ENCODE measurements at regions not wholly inside any gene's neighbourhood (a gene's known extent, or its start where the extent isn't known, plus 50 kb on each side); places are given as distances from the start of the nearest gene placed in this dataset.

DNA sequence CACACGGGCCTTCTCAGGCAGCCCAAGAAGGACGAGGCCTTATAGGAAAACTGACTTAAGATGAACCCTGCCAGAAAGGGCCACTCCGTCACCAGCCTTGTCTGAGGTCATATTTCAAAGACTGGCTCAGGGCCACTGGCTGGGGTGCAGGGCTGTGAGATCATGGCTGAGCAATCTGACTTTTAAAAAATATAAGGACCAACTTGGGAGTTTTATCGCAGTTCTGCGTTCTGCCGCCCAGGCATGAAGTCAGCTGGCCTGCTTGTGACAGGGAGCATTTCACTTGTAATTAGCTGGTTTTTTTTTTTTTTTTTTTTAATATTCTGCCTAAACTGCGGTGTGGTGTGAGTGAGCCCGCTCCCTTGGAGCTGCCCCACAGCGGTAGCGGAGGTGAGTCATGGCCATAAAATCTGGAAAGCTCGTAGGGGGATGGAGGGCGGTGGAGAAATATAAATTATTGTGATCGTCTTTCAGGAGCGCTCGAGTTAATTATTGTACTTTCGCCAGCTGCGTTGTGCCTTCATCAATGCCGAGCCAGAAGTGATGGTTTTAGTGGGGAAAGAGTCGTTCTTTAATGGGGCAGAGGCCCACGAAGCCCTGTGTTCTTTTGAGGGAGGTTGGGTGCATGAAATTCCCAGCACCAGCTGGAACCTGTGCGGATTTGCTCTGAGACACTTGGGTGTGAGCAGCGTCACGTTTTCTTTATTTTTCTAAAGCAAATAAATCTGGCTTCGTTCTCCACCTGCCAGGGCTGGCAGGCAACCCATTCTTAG lies 231.9 kb downstream of the C12orf75 start:
- ATAC-seq (ENCODE audit: low read depth in 2 of 2) = no peak
- no peak overlapping the region for H3K4me3 ChIP-seq (ENCODE audit: low read depth, low read length)
- no peaks in the 10 kb centered on the region for H3K36me3 Mint-ChIP-seq

DNA sequence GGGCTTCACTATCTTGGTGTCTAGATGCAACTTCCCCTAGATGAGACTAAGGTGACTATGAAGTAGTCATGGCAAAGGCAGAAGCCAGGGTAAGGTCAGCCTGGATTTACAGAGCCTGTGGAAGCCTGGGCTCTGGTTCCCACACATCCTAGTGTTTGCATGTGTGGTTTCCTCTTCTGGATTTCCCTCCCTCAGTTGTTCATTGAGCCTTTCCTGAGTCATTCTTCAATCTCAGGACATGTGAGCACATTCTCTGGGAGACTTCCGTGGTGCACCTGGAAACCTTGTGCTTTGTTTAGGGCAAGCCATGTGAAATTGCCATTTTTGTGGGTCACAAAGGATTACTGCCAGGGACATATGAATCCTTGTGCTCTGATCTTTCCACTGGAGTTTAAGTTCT lies 236.6 kb downstream of the C12orf75 start:
- Histone ChIP-seq H3K9me3 (ENCODE audit: control insufficient read depth in 2 of 2, low read length in 2 of 2) (no peaks in the 10 kb centered on the region), H3K36me3 (ENCODE audit: control insufficient read depth, insufficient read depth, low read length) (no peaks in the 10 kb centered on the region), H3K4me1 (ENCODE audit: control insufficient read depth, insufficient read depth, low read length, poor library complexity, severe bottlenecking) (no peaks in the 10 kb centered on the region), H3K4me3 (ENCODE audit: low read depth, low read length) (no peak overlapping the region), H3K27ac (ENCODE audit: insufficient read depth, low read length, poor library complexity, severe bottlenecking) (no peak overlapping the region), H3K27me3 (ENCODE audit: control insufficient read depth, insufficient read depth, low read length) (no peaks in the 10 kb centered on the region)
- H3K4me1 Mint-ChIP-seq = no peaks in the 10 kb centered on the region
- H3K36me3 Mint-ChIP-seq = no peaks in the 10 kb centered on the region
- peaks cover 11% of the 10 kb centered on the region for H3K27me3 Mint-ChIP-seq
- H3K9me3 Mint-ChIP-seq = peaks cover 0 to 4% (median 0%) of the 10 kb centered on the region in 7 donors
- no peak for DNase-seq
- ATAC-seq (ENCODE audit: low read depth in 2 of 2) = no peak
- no peak overlapping the region for H3K4me3 Mint-ChIP-seq
- H3K27ac Mint-ChIP-seq = no peak overlapping the region

More for the DNA sequence above, 231.9 kb downstream of the C12orf75 start:
- H3K27me3 Mint-ChIP-seq = peaks cover 9% of the 10 kb centered on the region
- no peaks in the 10 kb centered on the region for H3K9me3 ChIP-seq (ENCODE audit: control insufficient read depth in 2 of 2, low read length in 2 of 2)
- no peaks in the 10 kb centered on the region for H3K4me1 ChIP-seq (ENCODE audit: control insufficient read depth, insufficient read depth, low read length, poor library complexity, severe bottlenecking)
- no peak for DNase-seq
- H3K27ac ChIP-seq (ENCODE audit: insufficient read depth, low read length, poor library complexity, severe bottlenecking) = no peak overlapping the region
- peaks cover 0 to 2% (median 0%) of the 10 kb centered on the region in 4 donors for H3K4me1 Mint-ChIP-seq
- H3K27me3 ChIP-seq (ENCODE audit: control insufficient read depth, insufficient read depth, low read length) = no peaks in the 10 kb centered on the region
- no peak overlapping the region for H3K4me3 Mint-ChIP-seq
- no peak overlapping the region for H3K27ac Mint-ChIP-seq
- peaks cover 0 to 5% (median 0%) of the 10 kb centered on the region in 7 donors for H3K9me3 Mint-ChIP-seq
- no peaks in the 10 kb centered on the region for H3K36me3 ChIP-seq (ENCODE audit: control insufficient read depth, insufficient read depth, low read length)

DNA sequence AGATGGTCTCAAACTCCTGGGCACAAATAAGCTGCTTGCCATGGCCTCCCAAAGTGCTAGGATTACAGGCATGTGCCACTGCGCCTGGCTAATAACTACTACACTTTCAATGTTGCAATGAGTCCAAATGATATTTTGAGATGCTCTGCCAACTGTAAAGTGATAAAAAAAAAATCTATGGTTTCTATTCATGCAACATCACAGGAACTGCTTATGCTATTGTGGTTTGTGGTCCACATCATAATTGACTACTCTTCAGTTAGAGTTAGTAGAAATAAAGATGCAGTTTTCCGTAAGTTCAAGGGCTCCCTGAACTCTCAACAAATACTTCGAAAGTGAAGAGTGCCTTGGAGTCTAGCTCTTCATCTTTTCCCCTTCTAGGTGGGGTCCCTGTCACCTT lies 239.4 kb downstream of the C12orf75 start:
- H3K9me3 ChIP-seq (ENCODE audit: control insufficient read depth in 2 of 2, low read length in 2 of 2) = no peaks in the 10 kb centered on the region
- Mint-ChIP-seq H3K4me1 (no peaks in the 10 kb centered on the region), H3K27me3 (peaks cover 11% of the 10 kb centered on the region), H3K9me3 (peaks cover 0 to 4% (median 0%) of the 10 kb centered on the region in 7 donors), H3K4me3 (no peak overlapping the region), H3K36me3 (no peaks in the 10 kb centered on the region), H3K27ac (no peak overlapping the region)
- H3K27me3 ChIP-seq (ENCODE audit: control insufficient read depth, insufficient read depth, low read length) = no peaks in the 10 kb centered on the region
- H3K4me3 ChIP-seq (ENCODE audit: low read depth, low read length) = no peak overlapping the region
- H3K27ac ChIP-seq (ENCODE audit: insufficient read depth, low read length, poor library complexity, severe bottlenecking) = no peak overlapping the region
- H3K4me1 ChIP-seq (ENCODE audit: control insufficient read depth, insufficient read depth, low read length, poor library complexity, severe bottlenecking) = no peaks in the 10 kb centered on the region
- ATAC-seq (ENCODE audit: low read depth in 2 of 2) (no peak), DNase-seq (no peak)
- no peaks in the 10 kb centered on the region for H3K36me3 ChIP-seq (ENCODE audit: control insufficient read depth, insufficient read depth, low read length)

DNA sequence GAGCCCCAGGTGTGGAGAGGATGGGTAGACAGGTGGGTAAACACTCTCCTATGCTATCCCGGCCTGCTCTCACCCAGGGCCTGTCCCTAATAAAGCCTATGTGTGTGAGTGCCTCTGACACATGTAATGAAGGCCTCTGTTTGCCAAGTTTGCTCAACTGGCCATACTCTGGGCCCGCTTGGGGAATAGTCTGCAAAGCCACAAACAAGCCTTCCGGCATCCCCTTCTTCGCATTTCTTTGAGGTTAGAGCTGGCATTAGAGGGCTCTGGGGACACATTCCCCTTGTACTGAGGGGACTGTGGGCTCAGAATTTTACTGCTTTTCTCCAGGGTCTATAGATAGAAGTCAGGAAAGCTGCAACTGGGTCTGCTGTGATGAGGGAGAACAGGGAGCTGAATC lies 240.5 kb downstream of the C12orf75 start:
- H3K27me3 Mint-ChIP-seq = peaks cover 6% of the 10 kb centered on the region
- ATAC-seq (ENCODE audit: low read depth in 2 of 2) = no peak

DNA sequence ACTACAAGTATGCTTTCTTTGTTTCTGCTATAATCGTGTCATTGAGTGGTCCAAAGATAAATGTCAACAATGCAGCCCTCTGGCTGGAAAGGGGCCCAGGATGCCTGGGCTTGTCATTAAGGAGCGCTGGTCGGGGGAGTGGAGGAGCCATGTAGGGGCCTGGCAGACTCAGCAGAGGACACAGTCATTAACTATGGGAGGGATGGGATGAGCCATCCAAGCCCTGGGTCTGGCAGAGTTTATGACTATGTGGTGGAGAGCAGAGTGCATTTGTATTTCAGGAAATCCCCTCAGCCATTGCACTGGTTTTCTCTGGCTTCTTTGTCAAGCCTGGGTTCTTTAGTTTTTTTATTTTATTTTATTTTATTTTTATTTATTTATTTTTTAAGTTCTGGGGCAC lies 243.1 kb downstream of the C12orf75 start:
- Mint-ChIP-seq H3K4me1 (no peaks in the 10 kb centered on the region), H3K36me3 (no peaks in the 10 kb centered on the region), H3K27me3 (no peaks in the 10 kb centered on the region), H3K27ac (no peak overlapping the region), H3K9me3 (peaks cover 0 to 9% (median 0%) of the 10 kb centered on the region in 7 donors), H3K4me3 (no peak overlapping the region)
- Histone ChIP-seq H3K4me3 (ENCODE audit: low read depth, low read length) (no peak overlapping the region), H3K27ac (ENCODE audit: insufficient read depth, low read length, poor library complexity, severe bottlenecking) (no peak overlapping the region), H3K9me3 (ENCODE audit: control insufficient read depth in 2 of 2, low read length in 2 of 2) (no peaks in the 10 kb centered on the region), H3K27me3 (ENCODE audit: control insufficient read depth, insufficient read depth, low read length) (peaks cover 4% of the 10 kb centered on the region), H3K4me1 (ENCODE audit: control insufficient read depth, insufficient read depth, low read length, poor library complexity, severe bottlenecking) (no peaks in the 10 kb centered on the region), H3K36me3 (ENCODE audit: control insufficient read depth, insufficient read depth, low read length) (no peaks in the 10 kb centered on the region)
- no peak for DNase-seq
- no peak for ATAC-seq (ENCODE audit: low read depth in 2 of 2)

More for the DNA sequence above, 240.5 kb downstream of the C12orf75 start:
- Histone ChIP-seq H3K27ac (ENCODE audit: insufficient read depth, low read length, poor library complexity, severe bottlenecking) (no peak overlapping the region), H3K4me3 (ENCODE audit: low read depth, low read length) (no peak overlapping the region), H3K27me3 (ENCODE audit: control insufficient read depth, insufficient read depth, low read length) (no peaks in the 10 kb centered on the region), H3K9me3 (ENCODE audit: control insufficient read depth in 2 of 2, low read length in 2 of 2) (no peaks in the 10 kb centered on the region), H3K36me3 (ENCODE audit: control insufficient read depth, insufficient read depth, low read length) (no peaks in the 10 kb centered on the region), H3K4me1 (ENCODE audit: control insufficient read depth, insufficient read depth, low read length, poor library complexity, severe bottlenecking) (no peaks in the 10 kb centered on the region)
- no peak for DNase-seq
- Mint-ChIP-seq H3K36me3 (no peaks in the 10 kb centered on the region), H3K4me3 (no peak overlapping the region), H3K9me3 (peaks cover 0 to 4% (median 0%) of the 10 kb centered on the region in 7 donors), H3K4me1 (no peaks in the 10 kb centered on the region), H3K27ac (no peak overlapping the region)

DNA sequence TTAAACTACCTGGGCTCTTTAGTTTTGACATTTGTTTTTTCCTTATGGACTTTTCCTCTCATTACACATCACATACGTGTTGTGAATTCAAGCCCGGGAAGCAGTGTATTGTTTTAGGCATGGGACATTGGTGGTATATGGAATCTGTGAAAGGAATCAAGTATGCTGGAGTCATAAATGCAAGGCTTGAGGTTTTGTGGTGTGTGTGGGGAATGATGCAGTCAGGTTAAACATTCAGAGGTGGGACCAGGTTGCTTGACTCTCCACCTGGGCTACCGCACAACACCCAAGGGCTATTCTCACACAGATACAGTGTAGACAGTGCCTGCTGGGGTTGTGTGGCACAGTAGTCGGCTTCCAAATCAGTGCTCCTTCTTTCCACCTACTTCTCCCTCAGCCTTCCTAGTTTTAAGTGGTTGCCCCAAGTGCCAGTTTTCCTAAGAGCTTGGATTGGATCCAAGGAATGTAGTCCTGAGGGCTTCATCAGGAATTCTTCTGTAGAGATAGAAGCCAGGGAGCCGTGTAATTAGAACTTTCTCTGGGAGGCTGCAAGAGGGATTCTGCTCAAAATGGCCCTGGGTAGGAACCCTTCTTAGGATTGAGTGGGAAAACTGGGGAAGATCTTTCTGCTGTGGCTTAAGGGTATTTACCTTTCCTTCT lies 243.7 kb downstream of the C12orf75 start:
- Histone ChIP-seq H3K4me1 (ENCODE audit: control insufficient read depth, insufficient read depth, low read length, poor library complexity, severe bottlenecking) (no peaks in the 10 kb centered on the region), H3K4me3 (ENCODE audit: low read depth, low read length) (no peak overlapping the region), H3K36me3 (ENCODE audit: control insufficient read depth, insufficient read depth, low read length) (no peaks in the 10 kb centered on the region), H3K27me3 (ENCODE audit: control insufficient read depth, insufficient read depth, low read length) (peaks cover 4% of the 10 kb centered on the region), H3K27ac (ENCODE audit: insufficient read depth, low read length, poor library complexity, severe bottlenecking) (no peak overlapping the region), H3K9me3 (ENCODE audit: control insufficient read depth in 2 of 2, low read length in 2 of 2) (no peaks in the 10 kb centered on the region)
- Mint-ChIP-seq H3K36me3 (no peaks in the 10 kb centered on the region), H3K27me3 (no peaks in the 10 kb centered on the region), H3K4me3 (no peak overlapping the region), H3K27ac (peak overlapping the region in 1 of 3 donors; percentile 22), H3K4me1 (no peaks in the 10 kb centered on the region), H3K9me3 (peaks cover 0 to 9% (median 0%) of the 10 kb centered on the region in 7 donors)
- ATAC-seq (ENCODE audit: low read depth in 2 of 2) = no peak
- DNase-seq = no peak

DNA sequence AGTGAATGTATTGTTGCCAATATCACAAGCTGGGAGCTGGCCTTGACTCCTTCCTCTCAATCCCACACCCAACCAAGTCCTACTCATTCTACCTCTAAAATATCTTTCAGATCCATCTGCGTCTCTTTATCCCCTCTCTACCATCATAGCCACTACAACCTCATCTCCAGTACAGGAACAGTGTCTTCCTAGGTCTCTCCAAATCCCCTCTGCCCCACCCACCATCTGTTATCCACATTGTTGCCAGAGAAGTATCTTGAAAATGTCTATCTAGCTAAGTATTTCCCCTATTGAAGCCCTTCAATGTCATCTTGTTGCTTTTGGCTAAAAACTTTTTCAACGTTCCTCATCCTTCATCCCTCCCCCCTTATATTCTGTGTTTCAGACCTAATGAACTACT lies 244.7 kb downstream of the C12orf75 start:
- H3K27me3 Mint-ChIP-seq = no peaks in the 10 kb centered on the region
- Histone ChIP-seq H3K27ac (ENCODE audit: insufficient read depth, low read length, poor library complexity, severe bottlenecking) (no peak overlapping the region), H3K27me3 (ENCODE audit: control insufficient read depth, insufficient read depth, low read length) (peaks cover 4% of the 10 kb centered on the region), H3K9me3 (ENCODE audit: control insufficient read depth in 2 of 2, low read length in 2 of 2) (no peaks in the 10 kb centered on the region), H3K36me3 (ENCODE audit: control insufficient read depth, insufficient read depth, low read length) (no peaks in the 10 kb centered on the region), H3K4me3 (ENCODE audit: low read depth, low read length) (no peak overlapping the region), H3K4me1 (ENCODE audit: control insufficient read depth, insufficient read depth, low read length, poor library complexity, severe bottlenecking) (no peaks in the 10 kb centered on the region)
- no peak overlapping the region for H3K4me3 Mint-ChIP-seq
- no peaks in the 10 kb centered on the region for H3K4me1 Mint-ChIP-seq
- H3K9me3 Mint-ChIP-seq = peaks cover 0 to 9% (median 2%) of the 10 kb centered on the region in 7 donors
- H3K36me3 Mint-ChIP-seq = no peaks in the 10 kb centered on the region
- H3K27ac Mint-ChIP-seq = no peak overlapping the region
- no peak for DNase-seq
- ATAC-seq (ENCODE audit: low read depth in 2 of 2) = no peak

DNA sequence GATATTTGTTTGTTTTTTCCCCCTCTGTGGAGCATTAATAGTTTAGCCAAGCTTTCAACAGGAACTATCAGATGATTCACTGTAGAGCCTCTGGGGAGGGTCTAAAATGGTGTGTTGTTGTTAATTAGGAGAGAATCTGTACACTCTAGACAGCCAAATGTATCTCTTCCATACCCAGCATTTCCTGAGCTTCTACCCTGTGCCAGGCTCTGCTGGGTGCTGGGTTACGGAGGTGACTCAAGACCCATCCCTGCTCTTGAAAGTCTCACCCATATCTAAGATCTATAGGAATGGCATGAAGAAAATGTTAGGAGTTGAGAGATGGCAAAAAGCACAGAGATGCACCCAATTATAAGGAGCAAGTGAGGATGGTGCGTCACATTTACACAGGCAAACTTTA lies 245.8 kb downstream of the C12orf75 start:
- Histone ChIP-seq H3K27ac (ENCODE audit: insufficient read depth, low read length, poor library complexity, severe bottlenecking) (no peak overlapping the region), H3K9me3 (ENCODE audit: control insufficient read depth in 2 of 2, low read length in 2 of 2) (no peaks in the 10 kb centered on the region), H3K36me3 (ENCODE audit: control insufficient read depth, insufficient read depth, low read length) (no peaks in the 10 kb centered on the region), H3K4me1 (ENCODE audit: control insufficient read depth, insufficient read depth, low read length, poor library complexity, severe bottlenecking) (no peaks in the 10 kb centered on the region), H3K4me3 (ENCODE audit: low read depth, low read length) (no peak overlapping the region), H3K27me3 (ENCODE audit: control insufficient read depth, insufficient read depth, low read length) (peaks cover 4% of the 10 kb centered on the region)
- ATAC-seq (ENCODE audit: low read depth in 2 of 2) = no peak
- H3K27ac Mint-ChIP-seq = no peak overlapping the region
- H3K9me3 Mint-ChIP-seq = peaks cover 0 to 9% (median 2%) of the 10 kb centered on the region in 7 donors
- no peak for DNase-seq
- no peaks in the 10 kb centered on the region for H3K27me3 Mint-ChIP-seq
- no peaks in the 10 kb centered on the region for H3K36me3 Mint-ChIP-seq
- H3K4me1 Mint-ChIP-seq = no peaks in the 10 kb centered on the region
- H3K4me3 Mint-ChIP-seq = no peak overlapping the region

Measured in CD4-positive, CD25-positive, alpha-beta regulatory T cell (primary cell).